Stimulated activated naive CD8-positive, alpha-beta T cell treated with anti-CD3 and anti-CD28 coated beads, Interleukin-15, amount 100 ng/mL, for 72 hours (primary cell): ENCODE measurements at regions not wholly inside any gene's neighbourhood (a gene's known extent, or its start where the extent isn't known, plus 50 kb on each side); places are given as distances from the start of the nearest gene placed in this dataset.
"Not testable (repeated sequence)": the region's sequence is repeated elsewhere in the genome, so short reads cannot be mapped to it uniquely, and the experiment has no call there.

Source experiments
- ATAC-seq: fragments of 150-1000 bp; cut with Tn5 transposase; 2 replicates; pipeline ENCODE4 v1.10.0; 2021; ENCODE audit warnings: mild to moderate bottlenecking, moderate library complexity
- DNase-seq, 2 donors: peaks; one replicate each; pipeline ENCODE4 v3.0.0; 2021 to 2022
- H3K27ac Mint-ChIP-seq, 2 donors: one replicate each; pipeline ENCODE4 v1.8.0; 2022; ENCODE audit warnings: mild to moderate bottlenecking in 2 of 2, mixed read lengths in 2 of 2, moderate library complexity in 2 of 2
- H3K27me3 Mint-ChIP-seq: one replicate; pipeline ENCODE4 v1.8.0; 2022; ENCODE audit warnings: mixed read lengths
- H3K4me1 Mint-ChIP-seq: one replicate; pipeline ENCODE4 v1.8.0; 2022; ENCODE audit warnings: mild to moderate bottlenecking, mixed read lengths
- H3K4me3 Mint-ChIP-seq, 2 donors: one replicate each; pipeline ENCODE4 v1.8.0; 2022; ENCODE audit warnings: mild to moderate bottlenecking in 2 of 2, mixed read lengths in 2 of 2, moderate library complexity in 1 of 2
- H3K9me3 Mint-ChIP-seq, 2 donors: one replicate each; pipeline ENCODE4 v1.8.0; 2022; ENCODE audit warnings: mixed read lengths in 2 of 2

DNA sequence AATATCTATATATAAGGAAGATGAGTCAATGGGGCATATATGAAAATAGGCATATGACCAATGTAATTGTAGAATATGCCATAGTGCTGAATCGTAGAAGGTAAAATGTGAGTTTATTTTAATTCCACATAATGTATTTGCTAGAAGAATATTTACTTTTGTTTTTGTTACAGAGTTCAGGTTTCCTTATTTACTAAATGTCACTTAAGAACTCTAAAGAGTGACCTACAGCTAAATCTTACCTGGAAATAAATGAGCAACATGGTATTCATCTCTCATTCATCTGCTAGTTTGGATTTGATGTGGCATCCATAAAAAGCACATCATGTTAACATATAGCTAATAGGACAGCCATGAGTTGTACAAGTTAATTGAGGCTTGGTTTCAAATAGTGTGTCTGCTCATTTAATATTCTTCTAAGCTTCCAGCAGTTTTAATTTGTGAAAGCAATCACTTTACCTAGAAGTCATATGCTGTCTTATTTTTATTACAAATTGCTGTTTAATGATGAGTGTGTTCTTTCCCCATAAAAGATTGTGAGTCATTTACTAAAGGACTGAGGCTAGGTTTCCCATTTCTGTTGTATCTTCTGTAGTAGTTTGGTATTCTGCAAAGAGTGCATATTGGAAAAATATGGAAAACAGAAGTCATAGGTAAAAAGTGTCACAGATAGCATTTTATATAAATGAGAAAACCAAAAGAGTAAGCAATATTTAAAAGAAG lies 222.1 kb upstream of the POU1F1 start:
- Mint-ChIP-seq H3K27ac (no peak overlapping the region), H3K9me3 (no peaks in the 10 kb centered on the region), H3K27me3 (no peaks in the 10 kb centered on the region), H3K4me3 (no peak overlapping the region), H3K4me1 (no peaks in the 10 kb centered on the region)
- DNase-seq, result no peak
- ATAC-seq, result no peak

DNA sequence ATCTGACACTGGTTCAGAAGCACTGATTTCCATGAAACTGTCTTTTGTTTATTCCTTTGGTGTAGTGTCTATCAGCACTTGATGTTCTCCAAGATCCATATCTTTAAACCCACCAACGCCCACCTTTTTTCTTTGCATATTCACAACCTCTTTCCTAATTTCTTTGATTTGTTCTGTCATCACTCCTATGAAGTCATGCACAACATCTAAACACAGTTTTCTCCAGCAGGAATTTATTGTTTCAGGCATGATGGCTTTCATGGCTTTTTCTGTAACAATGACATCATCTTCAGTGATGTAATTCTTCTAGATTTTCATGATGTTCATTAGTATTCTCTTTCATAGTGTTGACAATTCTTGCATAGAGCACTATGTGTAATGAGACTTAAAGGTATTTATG lies 219.6 kb upstream of the POU1F1 start:
- H3K9me3 Mint-ChIP-seq, result no peaks in the 10 kb centered on the region

DNA sequence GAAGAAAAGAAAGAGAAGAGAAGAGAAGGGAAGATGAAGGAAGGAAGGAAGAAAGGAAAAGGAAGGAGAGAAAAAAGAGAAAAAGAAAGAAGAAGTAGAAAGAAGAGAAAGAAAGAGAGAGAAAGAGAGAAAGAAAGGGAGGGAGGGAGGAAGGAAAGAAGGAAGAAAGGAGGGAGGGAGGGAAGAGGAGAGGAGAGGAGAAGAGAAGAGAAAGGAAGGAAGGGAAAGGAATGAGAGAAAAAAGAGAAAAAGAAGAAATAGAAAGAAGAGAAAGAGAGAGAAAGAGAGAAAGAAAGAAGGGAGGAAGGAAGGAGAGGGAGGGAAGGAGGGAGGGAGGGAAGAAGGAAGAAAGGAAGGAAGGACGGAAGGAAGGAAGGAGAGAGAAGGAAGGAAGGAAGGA lies 217.9 kb upstream of the POU1F1 start:
- H3K4me1 Mint-ChIP-seq, result no peaks in the 10 kb centered on the region
- no peak for DNase-seq
- no peaks in the 10 kb centered on the region for H3K9me3 Mint-ChIP-seq

More for the DNA sequence above, 219.6 kb upstream of the POU1F1 start:
- Mint-ChIP-seq H3K4me1 (no peaks in the 10 kb centered on the region), H3K27me3 (no peaks in the 10 kb centered on the region), H3K4me3 (no peak overlapping the region), H3K27ac (no peak overlapping the region)
- no peak for DNase-seq
- ATAC-seq, result no peak

DNA sequence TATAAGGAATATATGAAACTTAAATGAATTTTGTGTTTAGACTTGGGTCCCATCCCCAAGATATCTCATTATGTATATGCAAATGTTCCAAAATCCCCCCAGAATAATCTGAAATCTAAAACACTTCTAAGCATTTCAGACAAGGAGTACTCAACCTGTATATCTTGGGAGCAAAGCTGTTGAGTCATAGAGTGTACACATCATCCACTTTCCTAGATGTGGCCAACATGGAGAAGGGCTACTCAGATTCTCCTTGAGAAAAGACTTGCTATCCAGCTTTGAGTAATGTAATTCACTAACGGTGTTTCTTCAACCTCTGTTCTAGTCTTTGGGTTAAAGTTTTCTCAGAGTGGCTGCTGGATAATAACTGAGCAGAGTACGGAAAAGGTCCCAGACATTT lies 215.5 kb upstream of the POU1F1 start:
- no peaks in the 10 kb centered on the region for H3K4me1 Mint-ChIP-seq
- no peaks in the 10 kb centered on the region for H3K9me3 Mint-ChIP-seq
- ATAC-seq (no peak), DNase-seq (no peak)
- H3K4me3 Mint-ChIP-seq, result no peak overlapping the region
- H3K27ac Mint-ChIP-seq, result no peak overlapping the region
- no peaks in the 10 kb centered on the region for H3K27me3 Mint-ChIP-seq

More for the DNA sequence above, 217.9 kb upstream of the POU1F1 start:
- no peaks in the 10 kb centered on the region for H3K27me3 Mint-ChIP-seq
- no peak for ATAC-seq
- H3K4me3 Mint-ChIP-seq, result no peak overlapping the region
- H3K27ac Mint-ChIP-seq, result no peak overlapping the region

DNA sequence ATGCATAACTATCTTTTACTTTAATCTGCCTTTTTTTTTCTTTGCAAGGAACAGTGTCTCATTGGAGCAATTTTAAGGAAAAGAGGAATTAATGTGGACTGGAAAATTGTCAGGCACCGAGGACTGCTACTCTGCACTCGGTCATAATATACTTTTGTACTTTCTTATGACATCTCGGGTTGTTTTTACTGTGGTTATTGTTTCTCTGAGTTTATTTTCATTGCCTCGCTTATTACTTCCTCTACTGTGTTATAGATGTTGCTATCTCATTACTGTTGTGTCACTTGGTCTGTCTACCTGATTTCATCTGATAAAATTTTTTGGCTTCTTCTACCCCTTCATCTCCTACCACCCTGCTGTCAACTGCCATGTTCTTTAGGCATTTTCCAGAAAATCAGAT lies 213.5 kb upstream of the POU1F1 start:
- Mint-ChIP-seq H3K9me3 (no peaks in the 10 kb centered on the region), H3K4me3 (no peak overlapping the region), H3K27ac (no peak overlapping the region), H3K27me3 (no peaks in the 10 kb centered on the region), H3K4me1 (no peaks in the 10 kb centered on the region)
- DNase-seq (no peak), ATAC-seq (no peak)

DNA sequence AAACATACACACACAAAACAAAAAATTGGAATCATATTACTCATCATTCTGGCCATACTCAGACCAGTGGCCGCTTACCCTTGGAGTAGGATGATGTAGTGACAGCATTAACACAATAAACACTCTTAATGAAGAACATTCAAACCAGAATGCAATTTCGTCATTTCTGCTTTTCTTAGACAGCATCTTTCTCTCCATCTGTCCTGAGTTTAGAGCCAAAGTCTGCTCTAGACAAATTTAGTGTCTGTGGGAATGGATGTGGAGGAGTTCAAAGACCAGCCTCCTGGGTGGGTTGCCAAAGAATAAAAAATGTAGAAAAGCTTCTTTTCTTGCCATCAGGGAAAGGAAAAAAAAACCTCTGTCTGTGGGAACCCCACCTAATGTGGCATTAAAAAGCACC lies 212.4 kb upstream of the POU1F1 start:
- ATAC-seq, result no peak
- H3K27ac Mint-ChIP-seq, result no peak overlapping the region

DNA sequence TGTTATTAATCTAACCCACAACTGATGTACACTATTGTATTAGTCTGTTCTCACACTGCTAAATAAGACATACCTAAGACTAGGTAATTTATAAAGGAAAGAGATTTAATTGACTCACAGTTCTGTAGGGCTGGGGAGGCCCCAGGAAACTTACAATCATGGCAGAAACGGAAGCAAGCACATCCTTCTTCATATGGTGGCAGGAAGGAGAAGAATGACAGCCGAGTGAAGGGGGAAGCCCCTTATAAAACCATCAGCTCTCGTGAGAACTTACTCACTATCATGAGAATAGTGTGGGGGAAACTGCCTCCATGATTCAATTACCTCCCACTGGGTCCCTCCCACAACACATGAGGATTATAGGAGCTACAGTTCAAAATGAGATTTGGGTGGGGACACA lies 210.3 kb upstream of the POU1F1 start:
- not testable (repeated sequence) for H3K4me1 Mint-ChIP-seq, ATAC-seq, DNase-seq, H3K9me3 Mint-ChIP-seq, H3K27ac Mint-ChIP-seq, H3K4me3 Mint-ChIP-seq, H3K27me3 Mint-ChIP-seq

More for the DNA sequence above, 212.4 kb upstream of the POU1F1 start:
- no peaks in the 10 kb centered on the region for H3K9me3 Mint-ChIP-seq
- H3K27me3 Mint-ChIP-seq, result no peaks in the 10 kb centered on the region
- no peaks in the 10 kb centered on the region for H3K4me1 Mint-ChIP-seq
- H3K4me3 Mint-ChIP-seq, result no peak overlapping the region
- no peak for DNase-seq

DNA sequence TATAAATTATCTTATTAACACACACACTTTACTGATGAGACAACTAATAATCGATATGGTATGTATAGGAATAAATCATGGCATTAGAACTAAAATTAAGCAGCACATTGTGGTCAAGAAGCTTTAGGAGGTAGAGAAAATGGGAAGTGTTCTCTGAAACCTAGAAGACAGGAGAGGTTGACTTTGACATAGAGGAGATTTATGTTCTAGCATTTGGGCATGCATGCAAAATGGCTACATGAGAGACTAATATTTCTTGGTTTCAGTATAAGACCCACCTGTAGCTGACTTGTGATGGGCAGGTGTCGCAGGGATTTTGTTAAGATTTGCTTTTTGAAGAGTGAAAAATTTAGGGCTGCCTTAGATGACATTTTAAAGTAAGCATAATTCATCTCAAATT lies 209.7 kb upstream of the POU1F1 start:
- H3K4me1 Mint-ChIP-seq, result no peaks in the 10 kb centered on the region
- ATAC-seq (no peak), DNase-seq (no peak)
- H3K27ac Mint-ChIP-seq, result no peak overlapping the region
- H3K27me3 Mint-ChIP-seq, result no peaks in the 10 kb centered on the region
- no peak overlapping the region for H3K4me3 Mint-ChIP-seq
- H3K9me3 Mint-ChIP-seq, result no peaks in the 10 kb centered on the region

DNA sequence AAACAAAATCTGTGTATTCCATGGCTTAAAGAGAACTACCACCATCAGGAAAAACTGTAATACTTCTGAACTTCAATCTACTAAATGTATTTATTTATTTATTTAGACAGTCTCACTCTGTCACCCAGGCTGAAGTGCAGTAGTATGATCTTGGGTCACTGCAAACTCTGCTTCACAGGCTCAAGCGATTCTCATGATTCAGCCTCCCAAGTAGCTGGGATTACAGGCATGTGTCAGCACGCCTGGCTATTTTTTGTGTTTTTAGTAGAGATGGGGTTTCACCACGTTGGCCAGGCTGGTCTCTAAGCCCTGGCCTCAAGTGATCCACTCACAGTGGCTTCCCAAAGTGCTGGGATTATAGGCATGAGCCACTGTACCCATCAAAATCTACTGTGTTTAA lies 202.3 kb upstream of the POU1F1 start:
- Mint-ChIP-seq H3K27ac (no peak overlapping the region), H3K27me3 (no peaks in the 10 kb centered on the region), H3K4me3 (no peak overlapping the region), H3K4me1 (no peaks in the 10 kb centered on the region), H3K9me3 (no peaks in the 10 kb centered on the region)
- no peak for DNase-seq
- ATAC-seq, result no peak

DNA sequence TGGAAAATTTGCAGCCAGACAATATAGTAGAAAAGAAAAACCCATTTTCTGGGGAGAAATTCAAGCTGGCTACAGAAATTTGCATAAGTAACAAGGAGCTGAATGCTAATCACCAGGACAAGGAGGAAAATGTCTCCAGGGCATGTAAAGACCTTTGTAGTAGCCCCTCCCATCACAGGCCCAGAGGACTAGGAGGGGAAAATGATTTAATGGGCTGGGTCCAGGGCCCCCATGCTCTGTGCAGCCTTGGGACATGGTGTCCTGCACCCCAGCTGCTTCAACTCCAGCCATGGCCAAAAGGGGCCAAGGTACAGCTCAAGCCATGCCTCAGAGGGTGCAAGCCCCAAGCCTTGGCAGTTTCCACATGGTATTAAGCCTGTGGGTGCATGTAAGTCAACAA lies 197.6 kb upstream of the POU1F1 start:
- Mint-ChIP-seq H3K4me1 (no peaks in the 10 kb centered on the region), H3K9me3 (peaks cover 0 to 7% of the 10 kb centered on the region in 2 donors), H3K27me3 (no peaks in the 10 kb centered on the region), H3K4me3 (no peak overlapping the region), H3K27ac (no peak overlapping the region)
- ATAC-seq (no peak), DNase-seq (no peak)

DNA sequence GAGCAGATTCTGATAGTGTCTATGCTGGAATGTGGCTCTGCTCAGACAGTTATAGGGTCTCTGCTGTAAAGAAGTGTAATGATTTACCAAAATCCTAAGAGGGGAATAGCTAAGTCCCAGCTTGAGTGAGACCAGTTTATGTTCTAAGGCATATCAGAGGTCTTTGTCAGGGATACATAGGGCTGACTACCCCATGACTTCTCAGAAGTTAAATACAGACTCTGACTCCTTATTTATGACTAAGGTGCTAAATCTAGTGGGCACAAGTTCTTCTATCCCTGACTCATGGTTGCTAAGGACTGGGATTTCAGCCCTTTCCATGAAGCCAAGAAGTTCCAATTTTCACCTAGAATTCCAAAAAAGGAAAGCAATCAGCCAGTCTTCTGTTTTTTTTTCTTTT lies 192.6 kb upstream of the POU1F1 start:
- Mint-ChIP-seq H3K4me1 (no peaks in the 10 kb centered on the region), H3K4me3 (no peak overlapping the region), H3K27ac (no peak overlapping the region), H3K9me3 (peaks cover 0 to 7% of the 10 kb centered on the region in 2 donors), H3K27me3 (no peaks in the 10 kb centered on the region)
- DNase-seq, result no peak
- no peak for ATAC-seq

DNA sequence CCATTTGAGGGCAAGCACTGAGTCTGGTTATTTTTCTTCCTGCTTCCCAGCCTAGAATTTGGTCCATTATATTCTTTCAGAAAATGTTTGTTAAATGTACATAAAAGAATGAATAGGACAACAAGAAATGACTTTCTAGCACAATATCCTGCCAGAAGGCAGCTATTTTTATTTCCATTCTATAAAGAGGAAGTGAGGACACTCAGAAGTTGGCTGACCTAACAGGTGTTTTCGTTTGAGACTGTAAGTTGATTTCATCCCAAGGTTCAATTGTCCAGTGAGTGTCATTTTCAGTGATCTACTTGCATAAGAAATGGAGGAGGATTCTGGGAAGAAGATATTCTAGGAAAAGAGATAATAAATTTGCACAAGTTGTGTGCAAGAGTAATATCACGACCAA lies 191.9 kb upstream of the POU1F1 start:
- Mint-ChIP-seq H3K27ac (no peak overlapping the region), H3K9me3 (peaks cover 0 to 3% of the 10 kb centered on the region in 2 donors), H3K4me1 (no peaks in the 10 kb centered on the region), H3K27me3 (no peaks in the 10 kb centered on the region), H3K4me3 (no peak overlapping the region)
- DNase-seq, result no peak
- no peak for ATAC-seq

DNA sequence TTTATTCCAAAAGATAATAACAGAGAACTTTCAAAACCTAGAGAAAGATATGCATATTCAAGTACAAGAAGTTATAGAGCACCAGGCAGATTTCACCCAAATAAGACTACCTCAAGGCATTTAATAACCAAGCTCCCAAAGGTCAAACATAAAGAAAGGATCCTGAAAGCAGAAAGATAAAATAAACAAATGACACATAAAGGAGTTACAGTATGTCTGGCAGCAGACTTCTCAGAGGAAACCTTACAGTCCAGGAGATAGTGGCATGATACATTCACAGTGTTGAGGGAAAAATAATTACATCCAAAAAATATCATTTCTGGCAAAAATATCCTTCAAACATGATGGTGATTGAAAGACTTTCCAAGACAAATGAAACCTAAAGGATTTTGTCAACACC lies 185.8 kb upstream of the POU1F1 start:
- Mint-ChIP-seq H3K27ac (no peak overlapping the region), H3K4me1 (no peaks in the 10 kb centered on the region), H3K27me3 (no peaks in the 10 kb centered on the region), H3K4me3 (no peak overlapping the region), H3K9me3 (no peaks in the 10 kb centered on the region)
- ATAC-seq (no peak), DNase-seq (no peak)

DNA sequence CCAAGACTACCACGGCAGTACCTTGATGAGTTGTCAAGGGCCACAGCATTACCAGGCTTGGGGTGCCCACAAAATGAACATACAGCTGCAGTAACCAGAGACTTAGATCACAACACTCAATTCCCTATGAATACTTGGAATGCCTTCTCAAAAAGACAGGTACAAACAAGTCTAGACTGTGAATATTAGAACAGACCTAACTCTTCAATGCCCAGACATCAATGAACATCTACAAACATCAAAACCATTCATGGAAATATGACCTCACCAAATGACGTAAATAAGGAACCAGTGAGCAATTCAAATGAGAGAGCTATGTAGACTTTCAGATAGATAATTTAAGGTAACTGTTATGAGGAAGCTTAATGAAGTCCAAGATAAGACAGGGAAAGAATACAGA lies 185.1 kb upstream of the POU1F1 start:
- ATAC-seq (no peak), DNase-seq (no peak)
- Mint-ChIP-seq H3K9me3 (no peaks in the 10 kb centered on the region), H3K27ac (no peak overlapping the region), H3K4me1 (no peaks in the 10 kb centered on the region), H3K4me3 (no peak overlapping the region), H3K27me3 (no peaks in the 10 kb centered on the region)

DNA sequence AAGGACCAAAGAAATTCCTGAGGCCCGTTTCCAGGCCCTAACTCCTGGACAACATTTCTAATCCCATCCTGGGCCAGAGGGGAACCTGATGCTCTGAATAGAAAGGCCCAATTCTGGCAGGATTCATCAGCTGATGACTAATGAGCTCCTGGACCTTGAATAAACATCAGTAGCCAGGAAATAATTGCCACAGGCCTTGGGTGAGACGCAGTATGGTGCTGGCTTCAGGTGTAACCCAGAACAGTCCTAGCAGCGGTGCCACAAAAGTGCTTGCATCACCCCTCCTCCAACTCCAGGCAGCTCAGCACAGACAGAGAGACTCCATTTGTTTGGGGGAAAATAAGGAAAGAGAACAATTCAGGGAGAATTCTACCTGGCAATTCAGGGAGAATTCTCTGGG lies 184.7 kb upstream of the POU1F1 start:
- Mint-ChIP-seq H3K27ac (no peak overlapping the region), H3K9me3 (no peaks in the 10 kb centered on the region), H3K4me1 (no peaks in the 10 kb centered on the region), H3K27me3 (no peaks in the 10 kb centered on the region), H3K4me3 (no peak overlapping the region)
- DNase-seq (no peak), ATAC-seq (no peak)

DNA sequence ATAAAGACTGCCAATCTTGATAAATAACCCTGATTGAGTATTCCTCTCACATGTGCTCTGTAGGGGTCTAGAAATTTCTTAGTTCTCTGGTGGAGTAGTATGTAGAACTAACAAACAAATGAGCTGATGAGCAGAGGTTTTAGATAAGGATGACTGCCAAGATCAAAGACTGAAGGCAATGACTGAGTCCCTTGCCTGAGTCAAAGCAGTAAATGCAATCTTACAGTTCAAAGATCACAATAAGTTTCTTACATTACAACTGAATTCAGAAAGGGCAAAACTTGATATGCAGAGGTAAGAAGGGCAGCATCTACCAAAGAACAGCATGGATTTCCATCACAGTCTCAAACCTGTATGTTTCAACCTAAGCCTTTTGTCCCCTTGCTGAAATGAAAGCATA lies 172.2 kb upstream of the POU1F1 start:
- Mint-ChIP-seq H3K9me3 (peaks cover 7 to 25% of the 10 kb centered on the region in 2 donors), H3K27me3 (no peaks in the 10 kb centered on the region), H3K4me1 (no peaks in the 10 kb centered on the region), H3K27ac (no peak overlapping the region), H3K4me3 (no peak overlapping the region)
- no peak for DNase-seq
- no peak for ATAC-seq

DNA sequence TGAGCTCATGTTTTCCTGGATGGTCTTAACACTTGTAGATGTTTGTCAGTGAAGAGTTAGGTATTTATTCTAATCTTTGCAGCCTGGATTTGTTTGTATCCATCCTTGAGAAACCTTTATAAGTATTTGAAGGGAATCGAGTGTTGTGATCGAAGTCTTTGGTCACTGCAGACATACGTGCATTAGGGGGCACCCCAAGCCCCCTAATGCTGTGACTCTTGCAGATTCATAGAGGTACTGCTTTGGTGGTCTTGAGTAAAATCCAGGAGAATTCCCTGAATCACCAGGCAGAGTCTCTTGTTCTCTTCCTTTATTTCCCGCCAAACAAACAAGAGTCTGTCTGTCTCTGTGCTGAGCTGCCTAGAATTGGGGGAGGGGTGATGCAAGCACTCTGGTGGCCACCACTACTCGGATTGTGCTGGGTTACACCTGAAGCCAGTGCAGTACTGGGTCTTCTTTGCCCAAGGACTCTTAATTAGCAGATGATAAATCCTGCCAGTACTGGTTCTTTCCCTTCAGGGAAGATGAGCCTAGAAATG lies 170.5 kb upstream of the POU1F1 start:
- Mint-ChIP-seq H3K4me3 (no peak overlapping the region), H3K9me3 (peaks cover 7 to 25% of the 10 kb centered on the region in 2 donors), H3K4me1 (no peaks in the 10 kb centered on the region), H3K27me3 (no peaks in the 10 kb centered on the region), H3K27ac (no peak overlapping the region)
- ATAC-seq (no peak), DNase-seq (no peak)
